ENCODE measurements at regions not wholly inside any gene's neighbourhood (a gene's known extent, or its start where the extent isn't known, plus 50 kb on each side); places are given as distances from the start of the nearest gene placed in this dataset.

GRCh38 chr13:60338754-60339153, 58.3 kb upstream of the TDRD3 start:
- DNase-seq, result no peak
- H2BK5ac ChIP-seq (ENCODE audit: low read depth, low read length, poor library complexity, severe bottlenecking), result no peak overlapping the region
- no peak overlapping the region for H3K23ac ChIP-seq (ENCODE audit: low read depth, low read length)
- WGBS, 2 experiments (ENCODE audit: extremely low coverage in 2 of 2, insufficient read length in 1 of 2), result no CpG with 5 or more reads among the region's 2 CpGs
- no peak overlapping the region for H2BK20ac ChIP-seq (ENCODE audit: low read depth, low read length)
- H2AK9ac ChIP-seq (replicated peaks; ENCODE audit: low read depth, low read length, poor library complexity), result no peak overlapping the region
- ChIA-PET POLR2A (ENCODE audit: unreplicated experiment) (no interaction called here), CTCF (interaction anchor here (0.5 to 1.5 kb wide), 2 partner anchors 12 to 672 kb away, joined by 3 to 4 read pairs; no protein-coding TSS in a partner anchor)
- intact Hi-C loops (cut with micrococcal nuclease) (loop anchor here (5.0 kb wide), 1 partner anchor 59 kb away; the partner anchor contains the start of gene TDRD3), in situ Hi-C loops (cut with MboI; ENCODE audit: low sequenced_read_pairs) (loop anchor here (25.0 kb wide), 2 partner anchors 651 to 951 kb away; no protein-coding TSS in a partner anchor), dilution Hi-C loops (cut with HindIII; ENCODE audit: low sequenced_read_pairs, unreplicated experiment) (no loop called here)
- no peaks in the 10 kb centered on the region for H3K9me3 ChIP-seq (ENCODE audit: control insufficient read depth, insufficient read depth, low read length)
- H3K79me1 ChIP-seq (ENCODE audit: low read depth in 1 of 2, low read length in 2 of 2), result no peaks in the 10 kb centered on the region
- no peak overlapping the region for H3K9ac ChIP-seq (ENCODE audit: low read depth, low read length)
- H2AK5ac ChIP-seq (ENCODE audit: low read depth, low read length), result no peak overlapping the region
- H3K4me1 ChIP-seq (ENCODE audit: control insufficient read depth, insufficient read depth, low read length), result no peaks in the 10 kb centered on the region
- H3K9me1 ChIP-seq (ENCODE audit: insufficient read depth, low read length), result no peaks in the 10 kb centered on the region
- H4K5ac ChIP-seq (ENCODE audit: low read depth, low read length), result no peak overlapping the region
- no peak overlapping the region for H2BK120ac ChIP-seq (ENCODE audit: low read depth, low read length)
- no peaks in the 10 kb centered on the region for H4K20me1 ChIP-seq (ENCODE audit: insufficient read depth, low read length)
- no peaks in the 10 kb centered on the region for H3K36me3 ChIP-seq (ENCODE audit: control insufficient read depth, insufficient read depth, low read length)
- H3K18ac ChIP-seq (ENCODE audit: low read depth, low read length), result no peak overlapping the region
- no peak overlapping the region for H2AFZ ChIP-seq (replicated peaks; ENCODE audit: low read length, poor library complexity)
- no TSS peak for BruUV-seq (replicated peaks)
- no peak overlapping the region for H3K14ac ChIP-seq (replicated peaks; ENCODE audit: low read depth, low read length)
- no peak overlapping the region for H2BK15ac ChIP-seq (ENCODE audit: low read depth, low read length)
- H3K4me2 ChIP-seq (ENCODE audit: low read depth, low read length), result no peak overlapping the region
- H4K91ac ChIP-seq (ENCODE audit: insufficient read depth, low read depth, low read length), result no peak overlapping the region
- no peak for TF ChIP-seq RCOR1 (IDR thresholded peaks at IDR 0.05; ENCODE audit: insufficient replicate concordance, low read length)
- no peak for TF ChIP-seq POLR2A (IDR thresholded peaks at IDR 0.05; ENCODE audit: low read depth, low read length)
- TF ChIP-seq CTCF (conservative IDR thresholded peaks at IDR 0.05; ENCODE audit: low read depth, low read length), result no peak
- TF ChIP-seq ELK1 (IDR thresholded peaks at IDR 0.05; ENCODE audit: borderline replicate concordance, low read depth, low read length), result no peak
- no peak for TF ChIP-seq CHD1 (IDR thresholded peaks at IDR 0.05; ENCODE audit: low read depth, low read length)
- TF ChIP-seq RFX5 (IDR thresholded peaks at IDR 0.05; ENCODE audit: low read depth, low read length), result no peak
- no peak for TF ChIP-seq MAZ (IDR thresholded peaks at IDR 0.05; ENCODE audit: borderline replicate concordance, low read depth, low read length)
- no peak for TF ChIP-seq BHLHE40 (IDR thresholded peaks at IDR 0.05; ENCODE audit: low read depth, low read length)
- TF ChIP-seq USF2 (IDR thresholded peaks at IDR 0.05; ENCODE audit: low read depth, low read length), result no peak
- TF ChIP-seq RAD21 (IDR thresholded peaks at IDR 0.05; ENCODE audit: low read length), result no peak
- TF ChIP-seq FOS (IDR thresholded peaks at IDR 0.05; ENCODE audit: low read depth, low read length), result no peak
- TF ChIP-seq NFE2L2 (IDR thresholded peaks at IDR 0.05; ENCODE audit: low read depth, low read length), result no peak
- no peak for TF ChIP-seq SMC3 (IDR thresholded peaks at IDR 0.05; ENCODE audit: low read depth, low read length)
- no peak for TF ChIP-seq MXI1 (IDR thresholded peaks at IDR 0.05; ENCODE audit: borderline replicate concordance, low read depth, low read length)
- no peak for TF ChIP-seq MAFK (IDR thresholded peaks at IDR 0.05; ENCODE audit: low read depth, low read length)
- TF ChIP-seq CEBPB (IDR thresholded peaks at IDR 0.05; ENCODE audit: low read depth, low read length), result no peak
- peaks cover 2% of the 10 kb centered on the region for H3K27me3 ChIP-seq (ENCODE audit: control insufficient read depth, insufficient read depth, low read length)
- no peak overlapping the region for H3K4ac ChIP-seq (ENCODE audit: low read depth, low read length)
- H4K8ac ChIP-seq (ENCODE audit: low read depth in 2 of 2, low read length in 2 of 2), result no peak overlapping the region
- ATAC-seq (ENCODE audit: low read depth), result no peak
- no peak overlapping the region for H3K56ac ChIP-seq (ENCODE audit: extremely low read depth, insufficient read depth, low read length)
- no peak overlapping the region for H3K4me3 ChIP-seq (ENCODE audit: insufficient read depth, low read depth, low read length)
- no peak overlapping the region for H3K27ac ChIP-seq (ENCODE audit: insufficient read depth, low read length)

All from IMR-90 (cell line).